ENCODE measurements at regions not wholly inside any gene's neighbourhood (a gene's known extent, or its start where the extent isn't known, plus 50 kb on each side); places are given as distances from the start of the nearest gene placed in this dataset.

DNA sequence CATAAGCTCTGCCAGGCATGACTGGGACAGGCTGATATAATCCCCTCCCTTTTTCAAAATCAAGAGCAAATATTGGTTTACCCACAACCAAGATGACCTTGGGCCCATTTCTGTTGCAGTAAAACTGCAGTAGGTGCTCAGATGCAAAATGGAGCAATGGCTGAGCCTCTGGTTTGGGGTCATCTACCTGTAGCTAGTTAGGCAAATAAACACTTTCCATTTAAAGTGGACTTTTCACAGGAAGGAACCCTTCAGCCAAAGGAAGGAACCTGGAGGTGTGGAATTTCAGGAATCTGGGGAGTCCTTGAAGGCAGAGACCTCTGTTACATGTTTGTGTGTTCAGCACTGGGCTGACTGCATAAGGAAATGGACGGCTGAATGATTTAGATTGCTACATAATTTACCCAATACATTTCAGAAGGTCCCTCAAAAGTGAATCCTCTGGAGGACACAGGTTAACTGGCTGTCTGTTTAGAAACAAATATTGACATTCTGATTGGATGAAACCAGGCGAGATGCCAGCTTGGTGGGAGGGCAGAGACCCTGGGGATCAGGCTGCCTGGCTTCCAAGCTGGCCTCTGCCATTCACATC lies 170.1 kb upstream of the ZNF618 start:
- TF ChIP-seq TEAD4 (IDR thresholded peaks at IDR 0.05; ENCODE audit: low read depth, low read length) (peak; percentile 85), KDM1A (IDR thresholded peaks at IDR 0.05; ENCODE audit: borderline replicate concordance, low read length) (no peak)
- no peak overlapping the region for H3K14ac ChIP-seq (ENCODE audit: insufficient read length)
- no peak overlapping the region for H3K56ac ChIP-seq (replicated peaks; ENCODE audit: insufficient read length, low read depth, low read length)
- H3K4me2 ChIP-seq (ENCODE audit: insufficient read depth in 1 of 2, low read depth in 2 of 2, low read length in 2 of 2), result no peak overlapping the region
- no peak overlapping the region for H3K23ac ChIP-seq (ENCODE audit: insufficient read length)
- H3K4me1 ChIP-seq (replicated peaks in 1 of 4; ENCODE audit: control insufficient read depth in 3 of 4, insufficient read depth in 4 of 4, low read length in 3 of 4), result peaks cover 3 to 16% (median 9%) of the 10 kb centered on the region in 4 experiments
- H2BK15ac ChIP-seq (ENCODE audit: low read length), result no peak overlapping the region; the same call in 1 of the 2 replicates
- H2BK5ac ChIP-seq (ENCODE audit: low read depth, low read length), result peak overlapping the region; percentile 54; the same call in 1 of the 2 replicates
- H3K27ac ChIP-seq (ENCODE audit: low read depth, low read length), result 0 out of 2 replicates have a peak overlapping the region, but pooled peaks have one; percentile 7
- ChIA-PET POLR2A (ENCODE audit: partially characterized antibody) (interaction anchor here (0.9 to 1.1 kb wide), 3 partner anchors 18 to 33 kb away, joined by 3 read pairs; no protein-coding TSS in a partner anchor), CTCF (ENCODE audit: partially characterized antibody) (interaction anchor here (0.6 to 2.5 kb wide), 4 partner anchors 14 to 25 kb away, joined by 8 to 17 read pairs (median 8); no protein-coding TSS in a partner anchor)
- H3K36me3 ChIP-seq (ENCODE audit: control insufficient read depth in 2 of 4, insufficient read depth in 4 of 4, low read length in 3 of 4), result no peaks in the 10 kb centered on the region
- H4K91ac ChIP-seq (replicated peaks; ENCODE audit: insufficient read length, low read length), result peak overlapping the region; percentile 35
- peak overlapping the region; percentile 13; the same call in 1 of the 2 replicates for H2BK20ac ChIP-seq (ENCODE audit: low read length)
- peak overlapping the region; percentile 82; the same call in 1 of the 2 replicates for H2BK12ac ChIP-seq (ENCODE audit: low read depth, low read length)
- H3K27me3 ChIP-seq (replicated peaks in 1 of 4; ENCODE audit: control insufficient read depth in 3 of 4, extremely low read depth in 1 of 4, insufficient read depth in 3 of 4, low read length in 3 of 4), result peaks cover 0 to 3% (median 0%) of the 10 kb centered on the region in 4 experiments; a peak in 1 of 7 replicates
- peak; percentile 85 for FAIRE-seq
- no peaks in the 10 kb centered on the region for H3K79me2 ChIP-seq (ENCODE audit: control insufficient read depth in 1 of 2, insufficient read depth in 2 of 2, low read length in 2 of 2)
- no peak overlapping the region for H2AFZ ChIP-seq (ENCODE audit: low read length)
- H4K20me1 ChIP-seq (replicated peaks in 1 of 2; ENCODE audit: control insufficient read depth in 1 of 2, insufficient read depth in 2 of 2, low read length in 2 of 2), result no peaks in the 10 kb centered on the region
- H3K9ac ChIP-seq (replicated peaks in 1 of 4; ENCODE audit: extremely low read depth in 1 of 4, low read depth in 3 of 4, low read length in 3 of 4), result no peak overlapping the region; a peak in 1 of 7 replicates
- no peaks in the 10 kb centered on the region for H3K79me1 ChIP-seq (ENCODE audit: low read depth, low read length)
- H4K8ac ChIP-seq (ENCODE audit: extremely low read depth, insufficient read depth, low read length), result no peak overlapping the region
- H3K4ac ChIP-seq (replicated peaks; ENCODE audit: insufficient read length, low read depth, low read length), result no peak overlapping the region
- no peak overlapping the region for H3K4me3 ChIP-seq (ENCODE audit: extremely low read depth in 1 of 4, insufficient read depth in 2 of 4, low read depth in 3 of 4, low read length in 4 of 4)
- H2BK120ac ChIP-seq (replicated peaks; ENCODE audit: low read depth, low read length), result no peak overlapping the region
- WGBS, 2 experiments (ENCODE audit: extremely low coverage in 1 of 2, insufficient coverage in 1 of 2, insufficient read length in 1 of 2, insufficient replicate concordance in 2 of 2, low coverage in 1 of 2, low lambda C conversion rate in 2 of 2, missing lambda C conversion rate in 1 of 2), result 78% methylated on average over 2 of the region's 2 CpGs; no CpG with 5 or more reads in 1 of the 2 experiments
- no peak overlapping the region for H3K18ac ChIP-seq (ENCODE audit: extremely low read depth, low read length)
- no peak overlapping the region for H4K5ac ChIP-seq (ENCODE audit: insufficient read length, low read depth, low read length)
- H3K9me3 ChIP-seq (ENCODE audit: insufficient read depth in 2 of 2, low read depth in 1 of 2, low read length in 1 of 2), result peaks cover 5 to 7% of the 10 kb centered on the region in 2 experiments; a peak in 3 of 4 replicates
- no peaks in the 10 kb centered on the region for H3K23me2 ChIP-seq (ENCODE audit: low read depth, low read length)
- no peak for DNase-seq (ENCODE audit: low read depth in 1 of 2, low spot score in 2 of 2)
- no peak overlapping the region for H2AK5ac ChIP-seq (ENCODE audit: low read depth, low read length)
